Erythroblast (primary cell): ENCODE measurements at regions not wholly inside any gene's neighbourhood (a gene's known extent, or its start where the extent isn't known, plus 50 kb on each side); places are given as distances from the start of the nearest gene placed in this dataset.

ENCODE experiments used
- GATA1 ChIP-seq: IDR thresholded peaks from 2 replicates; pipeline ENCODE4 v1.6.1; 2011; ENCODE audit warnings: low read depth, mild to moderate bottlenecking, control low read depth, low read length, moderate library complexity
- POLR2A ChIP-seq: IDR thresholded peaks from 2 replicates; pipeline ENCODE4 v1.6.1; 2011; ENCODE audit warnings: mild to moderate bottlenecking, low read length

DNA sequence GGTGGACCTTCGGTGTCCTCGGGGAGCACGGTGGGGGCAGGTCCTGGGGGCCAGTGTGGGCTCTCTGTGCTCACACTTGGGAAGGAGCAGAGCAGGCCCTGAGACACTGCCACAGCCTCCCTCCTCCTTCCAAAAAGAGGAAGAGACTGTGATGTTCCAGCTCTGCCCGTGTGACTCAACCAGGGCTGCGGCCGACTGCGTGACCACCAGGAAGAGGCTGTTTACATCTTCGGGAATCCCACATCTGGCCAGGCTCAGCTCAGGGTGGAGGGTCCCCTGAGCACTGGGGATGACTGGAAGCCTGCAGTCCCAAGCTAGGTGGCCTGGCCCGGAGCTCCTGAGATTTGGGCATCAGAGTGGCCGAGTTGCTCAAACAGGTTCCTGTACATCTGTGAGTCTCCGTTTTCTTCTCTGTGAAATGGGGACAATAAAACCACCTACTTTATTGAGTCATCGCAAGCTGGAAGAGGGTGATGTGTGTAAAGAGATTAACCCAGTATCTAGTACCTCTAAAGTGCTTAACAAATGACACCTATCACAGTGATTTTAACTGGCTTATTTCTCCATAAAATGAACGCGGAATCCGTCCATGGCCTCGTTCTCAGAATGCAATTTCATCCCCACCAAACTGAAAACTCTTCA lies 242.1 kb downstream of the DLL1 start:
- TF ChIP-seq POLR2A (no peak), GATA1 (no peak)
